GM23338 (cell line): ENCODE measurements at regions not wholly inside any gene's neighbourhood (a gene's known extent, or its start where the extent isn't known, plus 50 kb on each side); places are given as distances from the start of the nearest gene placed in this dataset.

Source experiments
- ATAC-seq: fragments of 200-7000 bp; cut with Tn5 transposase; 3 replicates; pipeline ENCODE4 v1.9.1; 2020
- DNase-seq: peaks from one replicate; pipeline ENCODE4 v3.0.0-alpha.2; 2015; ENCODE audit warnings: low spot score
- H2AFZ ChIP-seq: fragments of 200-600 bp; sonication (generic); 2 replicates; pipeline ENCODE4 v1.8.0; 2016; ENCODE audit warnings: antibody characterized with exemption, mild to moderate bottlenecking, moderate library complexity
- H3F3A ChIP-seq: fragments of 200-600 bp; sonication (generic); replicated peaks from 2 replicates; pipeline ENCODE4 v1.8.0; 2017; ENCODE audit warnings: antibody characterized with exemption, mixed run types, low read depth
- H3K27ac ChIP-seq: fragments of 200-600 bp; sonication (generic); 2 replicates; pipeline ENCODE4 v1.6.1; 2016; ENCODE audit warnings: low read depth
- H3K27me3 ChIP-seq: fragments of 200-600 bp; sonication (generic); 2 replicates; pipeline ENCODE4 v1.8.0; 2016; ENCODE audit warnings: mild to moderate bottlenecking, mixed run types, moderate library complexity; ENCODE audit not compliant: insufficient read depth
- H3K36me3 ChIP-seq: fragments of 200-600 bp; sonication (generic); 2 replicates; pipeline ENCODE4 v1.8.0; 2016; ENCODE audit warnings: mild to moderate bottlenecking; ENCODE audit not compliant: insufficient read depth
- H3K4me1 ChIP-seq: fragments of 200-600 bp; sonication (generic); 2 replicates; pipeline ENCODE4 v1.8.0; 2016; ENCODE audit warnings: mild to moderate bottlenecking, moderate library complexity; ENCODE audit not compliant: insufficient read depth
- H3K4me2 ChIP-seq: fragments of 200-600 bp; sonication (generic); 2 replicates; pipeline ENCODE4 v1.7.1; 2017; ENCODE audit warnings: mixed run types
- H3K4me3 ChIP-seq: fragments of 200-600 bp; sonication (generic); 2 replicates; pipeline ENCODE4 v1.6.1; 2016; ENCODE audit warnings: mixed run types
- H3K79me2 ChIP-seq: fragments of 200-600 bp; sonication (generic); replicated peaks from 2 replicates; pipeline ENCODE4 v1.8.0; 2017; ENCODE audit warnings: mild to moderate bottlenecking; ENCODE audit not compliant: insufficient read depth
- H3K9me2 ChIP-seq: fragments of 200-600 bp; sonication (generic); 2 replicates; pipeline ENCODE4 v1.8.0; 2017; ENCODE audit not compliant: insufficient read depth
- H4K20me1 ChIP-seq: fragments of 200-600 bp; sonication (generic); replicated peaks from 2 replicates; pipeline ENCODE4 v1.8.0; 2017; ENCODE audit warnings: mild to moderate bottlenecking; ENCODE audit not compliant: insufficient read depth
- H3K27ac Mint-ChIP-seq: 2 replicates; pipeline ENCODE4 v1.8.0; 2020; ENCODE audit warnings: inconsistent platforms, mild to moderate bottlenecking, moderate library complexity, mixed read lengths
- H3K27me3 Mint-ChIP-seq: 3 replicates; pipeline ENCODE4 v1.8.0; 2022; ENCODE audit warnings: low read depth, mild to moderate bottlenecking, moderate library complexity, mixed read lengths, inconsistent platforms; ENCODE audit not compliant: insufficient read depth, poor library complexity
- H3K36me3 Mint-ChIP-seq: 3 replicates; pipeline ENCODE4 v1.8.0; 2021; ENCODE audit warnings: low read depth, mild to moderate bottlenecking, inconsistent platforms, moderate library complexity, mixed read lengths
- H3K4me1 Mint-ChIP-seq: 3 replicates; pipeline ENCODE4 v1.8.0; 2020; ENCODE audit warnings: mild to moderate bottlenecking, inconsistent platforms, mixed read lengths
- H3K4me3 Mint-ChIP-seq: 3 replicates; pipeline ENCODE4 v1.8.0; 2021; ENCODE audit warnings: moderate library complexity, mild to moderate bottlenecking, inconsistent platforms, mixed read lengths
- H3K9me3 Mint-ChIP-seq: 3 replicates; pipeline ENCODE4 v1.8.0; 2020; ENCODE audit warnings: moderate library complexity, mild to moderate bottlenecking, inconsistent platforms, mixed read lengths
- CREB1 ChIP-seq: fragments of 250-450 bp; sonication (Bioruptor Pico); IDR thresholded peaks from 2 replicates; pipeline ENCODE4 v1.5.0; 2020; ENCODE audit warnings: low read depth, mild to moderate bottlenecking, moderate library complexity
- EZH2 ChIP-seq: fragments of 200-600 bp; sonication (generic); IDR thresholded peaks from one replicate; pipeline ENCODE4 v1.8.0; 2017; ENCODE audit warnings: antibody characterized with exemption, mild to moderate bottlenecking, low read depth; ENCODE audit not compliant: unreplicated experiment
- EZH2phosphoT487 ChIP-seq: fragments of 200-600 bp; sonication (generic); IDR thresholded peaks from one replicate; pipeline ENCODE4 v1.8.1; 2018; ENCODE audit warnings: antibody characterized with exemption; ENCODE audit not compliant: unreplicated experiment
- JUNB ChIP-seq: IDR thresholded peaks from one replicate; pipeline ENCODE4 v1.6.1; 2016; ENCODE audit warnings: antibody characterized with exemption; ENCODE audit not compliant: unreplicated experiment
- NANOG ChIP-seq: IDR thresholded peaks from 2 replicates; pipeline ENCODE4 v1.6.1; 2016; ENCODE audit warnings: antibody characterized with exemption, borderline replicate concordance
- POLR2AphosphoS5 ChIP-seq: IDR thresholded peaks from 2 replicates; pipeline ENCODE4 v1.6.1; 2016; ENCODE audit warnings: antibody characterized with exemption, low read depth
- STAT1 ChIP-seq: IDR thresholded peaks from one replicate; pipeline ENCODE4 v1.6.1; 2016; ENCODE audit warnings: antibody characterized with exemption; ENCODE audit not compliant: unreplicated experiment
- ZNF114 ChIP-seq: fragments of 250-450 bp; sonication (Bioruptor Pico); IDR thresholded peaks from 2 replicates; pipeline ENCODE4 v1.5.0; 2020; ENCODE audit warnings: mild to moderate bottlenecking, moderate library complexity
- ZNF331 ChIP-seq: fragments of 250-450 bp; sonication (Bioruptor Pico); IDR thresholded peaks from 2 replicates; pipeline ENCODE4 v1.5.0; 2020; ENCODE audit warnings: low read depth, mild to moderate bottlenecking, moderate library complexity
- TF ChIP-seq, protein P1 (sequence below): IDR thresholded peaks from one replicate; pipeline ENCODE4 v1.6.1; 2018; ENCODE audit warnings: antibody characterized with exemption; ENCODE audit not compliant: unreplicated experiment
- TF ChIP-seq, protein P2 (sequence below), 2 experiments: fragments of 200-600 bp in 1 of 2; sonication (generic) in 1 of 2; conservative IDR thresholded peaks; 2 replicates each; pipeline versions ENCODE4 v1.5.1 to v1.6.1; 2016 to 2017; ENCODE audit warnings: antibody characterized with exemption in 2 of 2, low read depth in 2 of 2, mild to moderate bottlenecking in 2 of 2, moderate library complexity in 1 of 2
- TF ChIP-seq, protein P3 (sequence below): fragments of 250-450 bp; sonication (Bioruptor Pico); IDR thresholded peaks from 2 replicates; pipeline ENCODE4 v1.5.0; 2020; ENCODE audit warnings: mild to moderate bottlenecking, moderate library complexity
- TF ChIP-seq, protein P4 (sequence below): IDR thresholded peaks from 2 replicates; pipeline ENCODE4 v1.6.1; 2016; ENCODE audit warnings: antibody characterized with exemption

DNA sequence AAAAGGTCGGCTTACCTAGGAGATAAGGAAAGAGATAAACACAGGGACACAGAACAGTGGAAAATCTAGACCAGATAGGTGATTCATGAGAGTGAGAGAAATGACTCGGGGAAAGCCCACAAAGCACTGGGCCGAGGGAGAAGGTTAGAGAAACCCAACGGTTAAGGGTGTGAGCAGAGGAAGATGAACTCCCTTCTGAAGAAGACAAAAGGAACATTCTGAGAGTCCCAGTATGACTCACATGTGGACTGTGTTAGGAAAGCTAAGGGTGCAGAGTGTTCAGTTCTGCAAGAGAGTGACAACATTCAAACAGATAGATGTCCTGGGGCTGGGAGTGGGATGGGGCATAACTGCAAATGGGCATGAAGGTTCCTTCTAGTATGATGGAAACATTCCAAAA lies 83.0 kb downstream of the CNTN3 start (continued):
- TF ChIP-seq, protein P1, sequence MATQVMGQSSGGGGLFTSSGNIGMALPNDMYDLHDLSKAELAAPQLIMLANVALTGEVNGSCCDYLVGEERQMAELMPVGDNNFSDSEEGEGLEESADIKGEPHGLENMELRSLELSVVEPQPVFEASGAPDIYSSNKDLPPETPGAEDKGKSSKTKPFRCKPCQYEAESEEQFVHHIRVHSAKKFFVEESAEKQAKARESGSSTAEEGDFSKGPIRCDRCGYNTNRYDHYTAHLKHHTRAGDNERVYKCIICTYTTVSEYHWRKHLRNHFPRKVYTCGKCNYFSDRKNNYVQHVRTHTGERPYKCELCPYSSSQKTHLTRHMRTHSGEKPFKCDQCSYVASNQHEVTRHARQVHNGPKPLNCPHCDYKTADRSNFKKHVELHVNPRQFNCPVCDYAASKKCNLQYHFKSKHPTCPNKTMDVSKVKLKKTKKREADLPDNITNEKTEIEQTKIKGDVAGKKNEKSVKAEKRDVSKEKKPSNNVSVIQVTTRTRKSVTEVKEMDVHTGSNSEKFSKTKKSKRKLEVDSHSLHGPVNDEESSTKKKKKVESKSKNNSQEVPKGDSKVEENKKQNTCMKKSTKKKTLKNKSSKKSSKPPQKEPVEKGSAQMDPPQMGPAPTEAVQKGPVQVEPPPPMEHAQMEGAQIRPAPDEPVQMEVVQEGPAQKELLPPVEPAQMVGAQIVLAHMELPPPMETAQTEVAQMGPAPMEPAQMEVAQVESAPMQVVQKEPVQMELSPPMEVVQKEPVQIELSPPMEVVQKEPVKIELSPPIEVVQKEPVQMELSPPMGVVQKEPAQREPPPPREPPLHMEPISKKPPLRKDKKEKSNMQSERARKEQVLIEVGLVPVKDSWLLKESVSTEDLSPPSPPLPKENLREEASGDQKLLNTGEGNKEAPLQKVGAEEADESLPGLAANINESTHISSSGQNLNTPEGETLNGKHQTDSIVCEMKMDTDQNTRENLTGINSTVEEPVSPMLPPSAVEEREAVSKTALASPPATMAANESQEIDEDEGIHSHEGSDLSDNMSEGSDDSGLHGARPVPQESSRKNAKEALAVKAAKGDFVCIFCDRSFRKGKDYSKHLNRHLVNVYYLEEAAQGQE, result no peak
- no peak for TF ChIP-seq POLR2AphosphoS5
- TF ChIP-seq ZNF114 (CRISPR knock-in tag), result no peak

- H3K27me3 ChIP-seq, result no peaks in the 10 kb centered on the region
- H3K27ac Mint-ChIP-seq, result no peak overlapping the region
- no peaks in the 10 kb centered on the region for H3K9me3 Mint-ChIP-seq
- H3K4me3 Mint-ChIP-seq, result no peak overlapping the region
- no peaks in the 10 kb centered on the region for H3K36me3 Mint-ChIP-seq
- no peak overlapping the region for H3K4me3 ChIP-seq
- H3K4me1 Mint-ChIP-seq, result no peaks in the 10 kb centered on the region
- H3K36me3 ChIP-seq, result no peaks in the 10 kb centered on the region
- no peak for DNase-seq
- ATAC-seq, result no peak
- H2AFZ ChIP-seq, result no peak overlapping the region
- no peaks in the 10 kb centered on the region for H3K79me2 ChIP-seq
- no peaks in the 10 kb centered on the region for H3K4me1 ChIP-seq
- no peaks in the 10 kb centered on the region for H3F3A ChIP-seq
- H3K4me2 ChIP-seq, result no peak overlapping the region
- peaks cover 3% of the 10 kb centered on the region for H3K27me3 Mint-ChIP-seq
- no peak overlapping the region for H3K27ac ChIP-seq
- no peaks in the 10 kb centered on the region for H4K20me1 ChIP-seq
- H3K9me2 ChIP-seq, result no peaks in the 10 kb centered on the region
- TF ChIP-seq EZH2phosphoT487 (no peak), CREB1 (CRISPR knock-in tag) (no peak), STAT1 (no peak), POLR2AphosphoS5 (no peak), ZNF331 (CRISPR knock-in tag) (no peak), ZNF114 (CRISPR knock-in tag) (no peak), NANOG (no peak), JUNB (no peak), EZH2 (no peak)
- TF ChIP-seq, protein P2, sequence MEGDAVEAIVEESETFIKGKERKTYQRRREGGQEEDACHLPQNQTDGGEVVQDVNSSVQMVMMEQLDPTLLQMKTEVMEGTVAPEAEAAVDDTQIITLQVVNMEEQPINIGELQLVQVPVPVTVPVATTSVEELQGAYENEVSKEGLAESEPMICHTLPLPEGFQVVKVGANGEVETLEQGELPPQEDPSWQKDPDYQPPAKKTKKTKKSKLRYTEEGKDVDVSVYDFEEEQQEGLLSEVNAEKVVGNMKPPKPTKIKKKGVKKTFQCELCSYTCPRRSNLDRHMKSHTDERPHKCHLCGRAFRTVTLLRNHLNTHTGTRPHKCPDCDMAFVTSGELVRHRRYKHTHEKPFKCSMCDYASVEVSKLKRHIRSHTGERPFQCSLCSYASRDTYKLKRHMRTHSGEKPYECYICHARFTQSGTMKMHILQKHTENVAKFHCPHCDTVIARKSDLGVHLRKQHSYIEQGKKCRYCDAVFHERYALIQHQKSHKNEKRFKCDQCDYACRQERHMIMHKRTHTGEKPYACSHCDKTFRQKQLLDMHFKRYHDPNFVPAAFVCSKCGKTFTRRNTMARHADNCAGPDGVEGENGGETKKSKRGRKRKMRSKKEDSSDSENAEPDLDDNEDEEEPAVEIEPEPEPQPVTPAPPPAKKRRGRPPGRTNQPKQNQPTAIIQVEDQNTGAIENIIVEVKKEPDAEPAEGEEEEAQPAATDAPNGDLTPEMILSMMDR (conservative IDR thresholded peaks at IDR 0.05; ENCODE audit: low read depth in 2 of 2), result no peak
- TF ChIP-seq, protein P3, sequence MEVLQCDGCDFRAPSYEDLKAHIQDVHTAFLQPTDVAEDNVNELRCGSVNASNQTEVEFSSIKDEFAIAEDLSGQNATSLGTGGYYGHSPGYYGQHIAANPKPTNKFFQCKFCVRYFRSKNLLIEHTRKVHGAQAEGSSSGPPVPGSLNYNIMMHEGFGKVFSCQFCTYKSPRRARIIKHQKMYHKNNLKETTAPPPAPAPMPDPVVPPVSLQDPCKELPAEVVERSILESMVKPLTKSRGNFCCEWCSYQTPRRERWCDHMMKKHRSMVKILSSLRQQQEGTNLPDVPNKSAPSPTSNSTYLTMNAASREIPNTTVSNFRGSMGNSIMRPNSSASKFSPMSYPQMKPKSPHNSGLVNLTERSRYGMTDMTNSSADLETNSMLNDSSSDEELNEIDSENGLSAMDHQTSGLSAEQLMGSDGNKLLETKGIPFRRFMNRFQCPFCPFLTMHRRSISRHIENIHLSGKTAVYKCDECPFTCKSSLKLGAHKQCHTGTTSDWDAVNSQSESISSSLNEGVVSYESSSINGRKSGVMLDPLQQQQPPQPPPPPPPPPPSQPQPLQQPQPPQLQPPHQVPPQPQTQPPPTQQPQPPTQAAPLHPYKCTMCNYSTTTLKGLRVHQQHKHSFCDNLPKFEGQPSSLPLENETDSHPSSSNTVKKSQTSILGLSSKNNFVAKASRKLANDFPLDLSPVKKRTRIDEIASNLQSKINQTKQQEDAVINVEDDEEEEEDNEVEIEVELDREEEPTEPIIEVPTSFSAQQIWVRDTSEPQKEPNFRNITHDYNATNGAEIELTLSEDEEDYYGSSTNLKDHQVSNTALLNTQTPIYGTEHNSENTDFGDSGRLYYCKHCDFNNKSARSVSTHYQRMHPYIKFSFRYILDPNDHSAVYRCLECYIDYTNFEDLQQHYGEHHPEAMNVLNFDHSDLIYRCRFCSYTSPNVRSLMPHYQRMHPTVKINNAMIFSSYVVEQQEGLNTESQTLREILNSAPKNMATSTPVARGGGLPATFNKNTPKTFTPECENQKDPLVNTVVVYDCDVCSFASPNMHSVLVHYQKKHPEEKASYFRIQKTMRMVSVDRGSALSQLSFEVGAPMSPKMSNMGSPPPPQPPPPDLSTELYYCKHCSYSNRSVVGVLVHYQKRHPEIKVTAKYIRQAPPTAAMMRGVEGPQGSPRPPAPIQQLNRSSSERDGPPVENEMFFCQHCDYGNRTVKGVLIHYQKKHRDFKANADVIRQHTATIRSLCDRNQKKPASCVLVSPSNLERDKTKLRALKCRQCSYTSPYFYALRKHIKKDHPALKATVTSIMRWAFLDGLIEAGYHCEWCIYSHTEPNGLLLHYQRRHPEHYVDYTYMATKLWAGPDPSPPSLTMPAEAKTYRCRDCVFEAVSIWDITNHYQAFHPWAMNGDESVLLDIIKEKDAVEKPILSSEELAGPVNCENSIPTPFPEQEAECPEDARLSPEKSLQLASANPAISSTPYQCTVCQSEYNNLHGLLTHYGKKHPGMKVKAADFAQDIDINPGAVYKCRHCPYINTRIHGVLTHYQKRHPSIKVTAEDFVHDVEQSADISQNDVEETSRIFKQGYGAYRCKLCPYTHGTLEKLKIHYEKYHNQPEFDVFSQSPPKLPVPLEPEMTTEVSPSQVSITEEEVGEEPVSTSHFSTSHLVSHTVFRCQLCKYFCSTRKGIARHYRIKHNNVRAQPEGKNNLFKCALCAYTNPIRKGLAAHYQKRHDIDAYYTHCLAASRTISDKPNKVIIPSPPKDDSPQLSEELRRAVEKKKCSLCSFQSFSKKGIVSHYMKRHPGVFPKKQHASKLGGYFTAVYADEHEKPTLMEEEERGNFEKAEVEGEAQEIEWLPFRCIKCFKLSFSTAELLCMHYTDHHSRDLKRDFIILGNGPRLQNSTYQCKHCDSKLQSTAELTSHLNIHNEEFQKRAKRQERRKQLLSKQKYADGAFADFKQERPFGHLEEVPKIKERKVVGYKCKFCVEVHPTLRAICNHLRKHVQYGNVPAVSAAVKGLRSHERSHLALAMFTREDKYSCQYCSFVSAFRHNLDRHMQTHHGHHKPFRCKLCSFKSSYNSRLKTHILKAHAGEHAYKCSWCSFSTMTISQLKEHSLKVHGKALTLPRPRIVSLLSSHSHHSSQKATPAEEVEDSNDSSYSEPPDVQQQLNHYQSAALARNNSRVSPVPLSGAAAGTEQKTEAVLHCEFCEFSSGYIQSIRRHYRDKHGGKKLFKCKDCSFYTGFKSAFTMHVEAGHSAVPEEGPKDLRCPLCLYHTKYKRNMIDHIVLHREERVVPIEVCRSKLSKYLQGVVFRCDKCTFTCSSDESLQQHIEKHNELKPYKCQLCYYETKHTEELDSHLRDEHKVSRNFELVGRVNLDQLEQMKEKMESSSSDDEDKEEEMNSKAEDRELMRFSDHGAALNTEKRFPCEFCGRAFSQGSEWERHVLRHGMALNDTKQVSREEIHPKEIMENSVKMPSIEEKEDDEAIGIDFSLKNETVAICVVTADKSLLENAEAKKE (CRISPR knock-in tag), result no peak
- TF ChIP-seq, protein P4, sequence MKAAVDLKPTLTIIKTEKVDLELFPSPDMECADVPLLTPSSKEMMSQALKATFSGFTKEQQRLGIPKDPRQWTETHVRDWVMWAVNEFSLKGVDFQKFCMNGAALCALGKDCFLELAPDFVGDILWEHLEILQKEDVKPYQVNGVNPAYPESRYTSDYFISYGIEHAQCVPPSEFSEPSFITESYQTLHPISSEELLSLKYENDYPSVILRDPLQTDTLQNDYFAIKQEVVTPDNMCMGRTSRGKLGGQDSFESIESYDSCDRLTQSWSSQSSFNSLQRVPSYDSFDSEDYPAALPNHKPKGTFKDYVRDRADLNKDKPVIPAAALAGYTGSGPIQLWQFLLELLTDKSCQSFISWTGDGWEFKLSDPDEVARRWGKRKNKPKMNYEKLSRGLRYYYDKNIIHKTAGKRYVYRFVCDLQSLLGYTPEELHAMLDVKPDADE, result no peak
Observed at GRCh38 chr3:74529145-74529544, 85.3 kb downstream of the CNTN3 start.
